Thymus (tissue), 11 donors: ENCODE measurements at regions not wholly inside any gene's neighbourhood (a gene's known extent, or its start where the extent isn't known, plus 50 kb on each side); places are given as distances from the start of the nearest gene placed in this dataset.

Experiments
- DNase-seq, 9 donors: peaks; one replicate each; pipeline ENCODE4 v3.0.0-alpha.2; 2013; ENCODE audit warnings: low spot score in 9 of 9, low read depth in 6 of 9, missing footprints in 1 of 9
- H3K27ac ChIP-seq, 2 donors: one replicate each; pipeline ENCODE4 v1.5.1; 2013; ENCODE audit warnings: control low read depth in 1 of 2, low read depth in 1 of 2, low read length in 1 of 2, mild to moderate bottlenecking in 1 of 2, moderate library complexity in 1 of 2
- H3K27me3 ChIP-seq, 2 donors: one replicate each; pipeline ENCODE4 v1.5.1; 2013; ENCODE audit warnings: low read length in 1 of 2; ENCODE audit not compliant: control insufficient read depth in 2 of 2, insufficient read depth in 1 of 2
- H3K36me3 ChIP-seq, 2 donors: one replicate each; pipeline ENCODE4 v1.5.1; 2013; ENCODE audit warnings: low read length in 1 of 2, mild to moderate bottlenecking in 1 of 2, moderate library complexity in 1 of 2; ENCODE audit not compliant: control insufficient read depth in 2 of 2, insufficient read depth in 2 of 2
- H3K4me1 ChIP-seq, 2 donors: one replicate each; pipeline ENCODE4 v1.5.1; 2013; ENCODE audit warnings: low read length in 2 of 2; ENCODE audit not compliant: control insufficient read depth in 2 of 2, insufficient read depth in 2 of 2
- H3K4me3 ChIP-seq, 2 donors: one replicate each; pipeline ENCODE4 v1.5.1; 2013; ENCODE audit warnings: low read length in 2 of 2, control low read depth in 1 of 2, mild to moderate bottlenecking in 1 of 2
- H3K9me3 ChIP-seq, 2 donors: one replicate each; pipeline ENCODE4 v1.5.1; 2013; ENCODE audit warnings: low read length in 1 of 2, mild to moderate bottlenecking in 1 of 2; ENCODE audit not compliant: control insufficient read depth in 2 of 2, insufficient read depth in 1 of 2
- WGBS: extraction: QIAGEN DNeasy Blood & Tissue Kit; methylation state at CpG from one replicate; pipeline ENCODE4 v1.1.7; 2013; 5-methylcytosine and 5-hydroxymethylcytosine counted together
- donor health status: healthy.

DNA sequence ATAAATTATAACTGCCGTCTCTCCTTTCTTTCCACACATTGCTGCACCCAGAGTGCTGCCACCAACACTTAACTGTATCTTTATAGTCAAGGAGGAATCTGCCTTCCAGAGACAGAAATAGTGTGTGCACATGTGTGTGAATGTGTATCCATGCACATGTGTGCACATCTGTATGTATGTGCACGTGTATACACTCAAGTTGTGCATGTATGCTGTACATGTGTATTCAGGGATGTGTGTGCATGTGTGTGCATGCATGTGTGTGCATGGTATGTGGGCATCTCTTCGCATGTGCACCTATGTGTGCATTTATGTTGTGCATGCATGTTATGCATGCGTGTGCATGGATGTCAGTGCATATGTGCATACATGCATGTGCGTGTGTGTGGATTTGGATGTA lies 253.3 kb downstream of the KLF6 start:
- Histone ChIP-seq H3K36me3 (no peaks in the 10 kb centered on the region), H3K4me3 (no peak overlapping the region), H3K9me3 (no peaks in the 10 kb centered on the region), H3K27ac (no peak overlapping the region), H3K4me1 (no peaks in the 10 kb centered on the region), H3K27me3 (no peaks in the 10 kb centered on the region)
- no peak for DNase-seq
- 97% methylated on average over 5 of the region's 5 CpGs for WGBS

DNA sequence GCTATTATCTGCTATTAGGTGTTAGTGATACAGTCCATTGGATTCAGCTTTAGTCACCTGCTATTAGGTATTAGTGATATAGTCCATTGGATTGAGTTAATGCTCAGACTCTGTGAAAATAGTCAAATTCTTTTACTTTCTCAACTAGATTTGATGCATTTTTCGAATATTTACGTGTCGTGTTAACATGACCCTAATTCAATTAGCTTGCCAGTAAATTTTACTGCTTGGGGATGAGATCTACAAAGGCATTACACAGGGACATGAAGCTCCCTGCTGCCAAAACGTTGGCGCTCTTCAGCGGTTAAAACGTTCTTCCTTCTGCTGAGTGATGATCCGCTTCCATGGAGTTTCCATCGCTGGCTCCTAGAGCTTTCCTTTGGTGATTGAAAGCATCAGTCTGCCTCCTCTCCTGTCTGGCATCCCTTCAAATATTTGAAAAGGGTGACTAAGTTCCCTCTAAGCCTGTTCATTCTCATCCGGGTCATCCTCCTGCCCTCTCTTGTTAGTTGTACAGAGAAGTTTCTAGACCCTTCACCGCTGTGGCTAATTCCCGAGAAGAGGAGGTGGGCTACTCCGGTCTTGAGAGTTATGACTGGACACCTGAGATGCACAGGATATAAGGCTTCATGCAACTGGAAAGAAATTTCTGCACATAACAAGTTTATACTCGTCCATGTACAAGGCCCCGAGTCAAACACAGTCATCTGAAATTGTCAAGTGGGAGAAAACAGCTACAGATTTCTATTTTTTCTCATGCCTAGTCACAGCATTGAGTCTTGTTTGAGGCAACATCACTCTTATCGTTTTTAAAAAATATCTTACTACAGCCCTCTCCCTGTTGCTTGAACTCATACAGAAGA lies 254.0 kb downstream of the KLF6 start:
- Histone ChIP-seq H3K4me3 (no peak overlapping the region), H3K36me3 (no peaks in the 10 kb centered on the region), H3K4me1 (peaks cover 0 to 2% of the 10 kb centered on the region in 2 donors), H3K9me3 (no peaks in the 10 kb centered on the region), H3K27me3 (no peaks in the 10 kb centered on the region), H3K27ac (no peak overlapping the region)
- no peak for DNase-seq
- 96% methylated on average over 16 of the region's 16 CpGs for WGBS

- no peaks in the 10 kb centered on the region for H3K9me3 ChIP-seq
- H3K27me3 ChIP-seq, result no peaks in the 10 kb centered on the region
- no peaks in the 10 kb centered on the region for H3K36me3 ChIP-seq
- 98% methylated on average over 13 of the region's 13 CpGs for WGBS
- H3K27ac ChIP-seq, result no peak overlapping the region
- peaks cover 0 to 2% of the 10 kb centered on the region in 2 donors for H3K4me1 ChIP-seq
- no peak overlapping the region for H3K4me3 ChIP-seq
- DNase-seq, result no peak
Observed at GRCh38 chr10:3530346-3530745, 254.7 kb downstream of the KLF6 start.

- Histone ChIP-seq H3K4me3 (no peak overlapping the region), H3K4me1 (peaks cover 0 to 2% of the 10 kb centered on the region in 2 donors), H3K27me3 (no peaks in the 10 kb centered on the region), H3K27ac (no peak overlapping the region), H3K9me3 (no peaks in the 10 kb centered on the region), H3K36me3 (no peaks in the 10 kb centered on the region)
- no peak for DNase-seq
- WGBS, result 94% methylated on average over 11 of the region's 11 CpGs
Observed at GRCh38 chr10:3529691-3530090, 255.3 kb downstream of the KLF6 start.

- no peak overlapping the region for H3K27ac ChIP-seq
- H3K4me1 ChIP-seq, result peaks cover 0 to 2% of the 10 kb centered on the region in 2 donors
- H3K9me3 ChIP-seq, result no peaks in the 10 kb centered on the region
- WGBS, result 95% methylated on average over 10 of the region's 10 CpGs
- DNase-seq, result no peak
- H3K27me3 ChIP-seq, result no peaks in the 10 kb centered on the region
- no peaks in the 10 kb centered on the region for H3K36me3 ChIP-seq
- H3K4me3 ChIP-seq, result no peak overlapping the region
Observed at GRCh38 chr10:3528823-3529403, 256.1 kb downstream of the KLF6 start.

- H3K36me3 ChIP-seq, result no peaks in the 10 kb centered on the region
- DNase-seq, result no peak
- H3K9me3 ChIP-seq, result no peaks in the 10 kb centered on the region
- H3K4me3 ChIP-seq, result no peak overlapping the region
- H3K4me1 ChIP-seq, result peaks cover 0 to 2% of the 10 kb centered on the region in 2 donors
- 95% methylated on average over 3 of the region's 3 CpGs for WGBS
- no peaks in the 10 kb centered on the region for H3K27me3 ChIP-seq
- H3K27ac ChIP-seq, result no peak overlapping the region
Observed at GRCh38 chr10:3528271-3528670, 256.7 kb downstream of the KLF6 start.

DNA sequence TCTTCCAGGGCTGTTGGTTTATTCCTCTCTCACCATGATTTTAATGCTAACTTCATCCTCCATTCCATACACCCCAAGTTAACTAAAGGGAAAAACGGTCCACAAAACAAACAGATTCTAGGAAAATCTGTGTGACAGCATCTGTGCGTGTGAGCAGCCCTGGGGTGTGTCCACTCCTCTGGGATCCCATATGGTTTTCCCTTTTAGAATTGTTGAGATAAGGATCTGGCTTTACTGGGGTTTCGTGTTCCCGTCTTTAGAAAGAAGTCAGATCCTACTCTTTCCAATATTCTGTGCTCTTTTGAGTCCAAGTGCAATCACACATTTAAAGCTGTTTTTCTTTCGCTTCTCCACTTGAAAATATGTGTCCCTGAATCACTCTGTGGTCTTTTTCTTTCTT lies 257.1 kb downstream of the KLF6 start:
- WGBS, result 93% methylated on average over 5 of the region's 5 CpGs
- no peak for DNase-seq
- H3K4me1 ChIP-seq, result peaks cover 0 to 2% of the 10 kb centered on the region in 2 donors
- no peaks in the 10 kb centered on the region for H3K9me3 ChIP-seq
- no peak overlapping the region for H3K4me3 ChIP-seq
- no peaks in the 10 kb centered on the region for H3K27me3 ChIP-seq
- H3K36me3 ChIP-seq, result no peaks in the 10 kb centered on the region
- H3K27ac ChIP-seq, result no peak overlapping the region

DNA sequence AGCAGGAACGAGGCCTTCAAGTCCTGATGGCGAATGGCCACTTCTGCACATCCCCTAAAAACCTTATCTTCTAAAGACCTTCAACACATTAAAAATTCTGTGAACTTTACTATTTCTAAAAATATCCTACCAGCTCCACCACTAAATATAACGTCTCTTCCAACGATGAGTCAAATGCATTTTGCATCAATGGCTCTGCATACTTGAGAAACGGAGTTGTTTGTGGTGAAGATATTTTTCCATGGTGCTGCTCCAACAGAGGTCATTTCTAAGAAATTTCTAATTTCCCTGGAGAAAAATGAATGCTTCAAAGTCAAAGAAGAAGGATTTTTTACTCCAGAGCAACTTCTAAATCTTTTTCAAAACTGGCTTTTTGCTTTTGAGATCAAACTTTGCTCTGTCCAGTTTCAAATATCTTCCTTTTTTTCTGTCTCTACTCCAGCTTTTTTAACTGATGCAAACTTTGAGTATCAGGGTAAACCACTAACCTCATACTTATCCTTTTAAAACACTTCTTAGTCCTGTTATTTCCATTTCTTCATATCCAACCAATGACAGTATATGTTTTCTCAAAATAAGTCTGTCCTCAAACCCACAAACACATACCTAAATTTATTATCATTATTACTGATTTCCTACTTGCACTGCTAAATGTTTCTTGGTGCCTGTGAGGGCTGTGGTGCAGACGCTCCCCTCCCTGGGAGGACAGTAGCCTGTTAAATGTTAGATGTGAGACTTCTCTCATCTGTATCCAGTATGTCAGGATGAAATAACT lies 258.1 kb downstream of the KLF6 start:
- no peak for DNase-seq
- H3K4me1 ChIP-seq, result peaks cover 0 to 2% of the 10 kb centered on the region in 2 donors
- H3K9me3 ChIP-seq, result no peaks in the 10 kb centered on the region
- H3K27me3 ChIP-seq, result no peaks in the 10 kb centered on the region
- no peak overlapping the region for H3K27ac ChIP-seq
- H3K4me3 ChIP-seq, result no peak overlapping the region
- no peaks in the 10 kb centered on the region for H3K36me3 ChIP-seq
- 95% methylated on average over 6 of the region's 6 CpGs for WGBS
